ENCODE measurements at regions not wholly inside any gene's neighbourhood (a gene's known extent, or its start where the extent isn't known, plus 50 kb on each side); places are given as distances from the start of the nearest gene placed in this dataset.

- DNase-seq (ENCODE audit: low read depth), result no peak
- TF ChIP-seq, protein P1, sequence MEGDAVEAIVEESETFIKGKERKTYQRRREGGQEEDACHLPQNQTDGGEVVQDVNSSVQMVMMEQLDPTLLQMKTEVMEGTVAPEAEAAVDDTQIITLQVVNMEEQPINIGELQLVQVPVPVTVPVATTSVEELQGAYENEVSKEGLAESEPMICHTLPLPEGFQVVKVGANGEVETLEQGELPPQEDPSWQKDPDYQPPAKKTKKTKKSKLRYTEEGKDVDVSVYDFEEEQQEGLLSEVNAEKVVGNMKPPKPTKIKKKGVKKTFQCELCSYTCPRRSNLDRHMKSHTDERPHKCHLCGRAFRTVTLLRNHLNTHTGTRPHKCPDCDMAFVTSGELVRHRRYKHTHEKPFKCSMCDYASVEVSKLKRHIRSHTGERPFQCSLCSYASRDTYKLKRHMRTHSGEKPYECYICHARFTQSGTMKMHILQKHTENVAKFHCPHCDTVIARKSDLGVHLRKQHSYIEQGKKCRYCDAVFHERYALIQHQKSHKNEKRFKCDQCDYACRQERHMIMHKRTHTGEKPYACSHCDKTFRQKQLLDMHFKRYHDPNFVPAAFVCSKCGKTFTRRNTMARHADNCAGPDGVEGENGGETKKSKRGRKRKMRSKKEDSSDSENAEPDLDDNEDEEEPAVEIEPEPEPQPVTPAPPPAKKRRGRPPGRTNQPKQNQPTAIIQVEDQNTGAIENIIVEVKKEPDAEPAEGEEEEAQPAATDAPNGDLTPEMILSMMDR (conservative IDR thresholded peaks at IDR 0.05; ENCODE audit: low read depth, low read length), result no peak
These were observed 728.5 kb upstream of the NDST4 start for GRCh38 chr4:115841871-115842270.

DNA sequence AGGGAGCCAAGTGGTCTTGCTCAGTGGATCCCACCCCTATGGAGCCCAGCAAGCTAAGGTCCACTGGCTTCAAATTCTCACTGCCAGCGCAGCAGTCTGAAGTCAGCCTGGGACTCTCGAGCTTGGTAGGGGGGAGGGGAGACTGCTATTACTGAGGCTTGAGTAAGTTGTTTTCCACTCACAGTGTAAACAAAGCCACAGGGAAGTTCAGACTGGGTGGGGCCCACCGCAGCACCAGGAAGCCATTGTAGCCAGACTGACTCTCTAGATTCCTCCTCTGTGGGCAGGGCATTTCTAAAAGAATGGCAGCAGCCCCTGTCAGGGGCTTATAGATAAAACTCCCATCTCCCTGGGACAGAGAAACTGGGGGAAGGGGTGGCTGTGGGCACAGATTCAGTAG is 721.0 kb upstream of the NDST4 start:
- H3K4me3 ChIP-seq (ENCODE audit: low read depth, low read length), result no peak overlapping the region
- no peak for DNase-seq (ENCODE audit: low read depth)
- TF ChIP-seq, protein P1 (conservative IDR thresholded peaks at IDR 0.05; ENCODE audit: low read depth, low read length), result no peak

More at GRCh38 chr4:115841871-115842270, 728.5 kb upstream of the NDST4 start:
- no peak overlapping the region for H3K4me3 ChIP-seq (ENCODE audit: low read depth, low read length)

- DNase-seq (ENCODE audit: low read depth), result no peak
- no peak overlapping the region for H3K4me3 ChIP-seq (ENCODE audit: low read depth, low read length)
- TF ChIP-seq, protein P1 (conservative IDR thresholded peaks at IDR 0.05; ENCODE audit: low read depth, low read length), result no peak
These were observed 711.2 kb upstream of the NDST4 start for GRCh38 chr4:115824630-115825029.

- H3K4me3 ChIP-seq (ENCODE audit: low read depth, low read length), result no peak overlapping the region
- DNase-seq (ENCODE audit: low read depth), result no peak
- TF ChIP-seq, protein P1 (conservative IDR thresholded peaks at IDR 0.05; ENCODE audit: low read depth, low read length), result no peak
These were observed 690.4 kb upstream of the NDST4 start for GRCh38 chr4:115803825-115804224.

DNA sequence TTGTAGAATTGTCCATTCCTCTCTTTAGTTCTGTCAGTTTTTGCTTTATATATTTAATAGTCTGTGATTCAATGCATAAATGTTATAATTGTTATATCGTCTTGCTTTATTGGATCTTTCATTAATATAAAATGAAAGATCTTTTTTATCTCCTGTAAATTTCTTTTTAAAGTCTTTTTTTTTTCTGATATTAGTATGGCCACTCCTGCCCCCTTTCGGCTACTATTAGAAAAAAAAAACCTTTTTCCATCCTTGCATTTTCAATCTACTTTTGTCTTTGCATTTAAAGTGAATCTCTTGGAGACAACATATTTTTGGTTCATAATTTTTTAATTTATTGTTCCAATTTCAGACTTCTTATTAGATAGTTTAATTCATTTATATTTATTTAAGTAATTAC is 677.4 kb upstream of the NDST4 start:
- DNase-seq (ENCODE audit: low read depth), result no peak
- H3K4me3 ChIP-seq (ENCODE audit: low read depth, low read length), result no peak overlapping the region
- TF ChIP-seq, protein P1 (conservative IDR thresholded peaks at IDR 0.05; ENCODE audit: low read depth, low read length), result no peak

GRCh38 chr4:115781528-115782146 is 668.2 kb upstream of the NDST4 start:
- TF ChIP-seq, protein P1 (conservative IDR thresholded peaks at IDR 0.05; ENCODE audit: low read depth, low read length), result no peak
- DNase-seq (ENCODE audit: low read depth), result no peak

DNA sequence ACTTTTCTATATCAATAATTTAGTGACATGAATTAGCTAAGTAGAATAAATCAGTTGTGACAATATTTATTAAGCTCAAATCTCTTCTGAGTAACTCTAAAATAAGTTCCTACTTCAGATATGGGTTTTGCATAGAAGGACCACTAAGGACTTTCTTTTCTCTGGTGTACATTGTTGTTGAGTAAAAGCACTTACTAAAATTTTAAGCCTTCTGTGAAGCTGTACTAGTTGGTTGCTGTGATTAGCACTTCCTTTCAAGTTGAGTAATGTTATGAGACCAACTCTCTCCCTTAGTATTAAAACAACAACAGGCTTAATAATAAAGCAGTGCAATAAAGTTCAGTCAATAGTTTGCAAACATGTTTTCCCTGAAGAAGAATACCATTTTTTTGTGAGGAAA is 667.4 kb upstream of the NDST4 start:
- DNase-seq (ENCODE audit: low read depth), result no peak
- TF ChIP-seq, protein P1 (conservative IDR thresholded peaks at IDR 0.05; ENCODE audit: low read depth, low read length), result no peak
- no peak overlapping the region for H3K4me3 ChIP-seq (ENCODE audit: low read depth, low read length)

More at GRCh38 chr4:115781528-115782146, 668.2 kb upstream of the NDST4 start:
- H3K4me3 ChIP-seq (ENCODE audit: low read depth, low read length), result no peak overlapping the region

Measured in epithelial cell of proximal tubule (primary cell).